Psoas muscle (tissue), 7 donors: ENCODE measurements at regions not wholly inside any gene's neighbourhood (a gene's known extent, or its start where the extent isn't known, plus 50 kb on each side); places are given as distances from the start of the nearest gene placed in this dataset.

Experiments used
- ATAC-seq, 4 donors: fragments of 200-7000 bp; cut with Tn5 transposase; one replicate each; pipeline ENCODE4 v1.9.1; 2020; ENCODE audit warnings: moderate library complexity in 3 of 4, mild to moderate bottlenecking in 2 of 4
- DNase-seq, 2 donors: peaks; one replicate each; pipeline ENCODE4 v3.0.0-alpha.2; 2020
- H3K27ac ChIP-seq: fragments of 200-600 bp; one replicate; pipeline ENCODE4 v1.8.0; 2022
- H3K27me3 ChIP-seq, 3 donors: fragments of 200-600 bp in 1 of 3; one replicate each; pipeline versions ENCODE4 v1.6.1 to v1.8.0; 2013 to 2022; ENCODE audit warnings: low read length in 2 of 3, mild to moderate bottlenecking in 2 of 3, moderate library complexity in 1 of 3; ENCODE audit not compliant: insufficient read depth in 3 of 3
- H3K36me3 ChIP-seq, 2 donors: fragments of 200-600 bp in 1 of 2; one replicate each; pipeline versions ENCODE4 v1.6.1 to v1.8.0; 2013 to 2022; ENCODE audit warnings: low read depth in 1 of 2, mild to moderate bottlenecking in 1 of 2, moderate library complexity in 1 of 2; ENCODE audit not compliant: insufficient read depth in 1 of 2
- H3K4me1 ChIP-seq: fragments of 200-600 bp; one replicate; pipeline ENCODE4 v1.8.0; 2022
- H3K4me3 ChIP-seq: fragments of 200-600 bp; one replicate; pipeline ENCODE4 v1.8.0; 2022; ENCODE audit warnings: mild to moderate bottlenecking
- H3K9me3 ChIP-seq: fragments of 200-600 bp; one replicate; pipeline ENCODE4 v1.8.0; 2022
- CTCF ChIP-seq: fragments of 200-600 bp; IDR thresholded peaks from one replicate; pipeline ENCODE4 v1.8.0; 2022; ENCODE audit warnings: antibody characterized with exemption
- WGBS, 3 donors: extraction: QIAGEN DNeasy Blood & Tissue Kit; methylation state at CpG; one replicate each; pipeline versions ENCODE4 v1.1.6 to v1.1.7; 2013; 5-methylcytosine and 5-hydroxymethylcytosine counted together
- intact Hi-C, 2 donors: fragments of 100-400 bp; cut with DNase I; formaldehyde crosslinking; loops; one replicate each; pipeline versions ENCODE4 v1.11.0 to v1.14.2; 2022
- donor health status: healthy with polysubstance abuse.
- donor health status: DM: no; HTN: no; CAD: no; lungs with moderate emphysema.
- donor health status: Bipolar disorder and iron deficiency.
- donor health status: healthy.
- donor health status: DM: yes; HTN: yes; CAD: no.
- donor health status: DM: no; HTN: no; CAD: no.
- donor health status: DM: yes; HTN: yes; CAD: no.

- Histone ChIP-seq H3K36me3 (no peaks in the 10 kb centered on the region), H3K27me3 (no peaks in the 10 kb centered on the region), H3K9me3 (no peaks in the 10 kb centered on the region), H3K27ac (peak overlapping the region; percentile 98), H3K4me1 (peaks cover 41% of the 10 kb centered on the region), H3K4me3 (no peak overlapping the region)
- intact Hi-C loops: loop anchor here in 1 of 2 donors (10.0 kb wide), 1 partner anchor 101 kb away; no protein-coding TSS in a partner anchor
- WGBS, 3 donors: 46 to 77% (median 46%) methylated on average over 5 of the region's 5 CpGs
- ATAC-seq: no peak
- no peak for TF ChIP-seq CTCF
- DNase-seq: no peak
Measured at GRCh38 chr20:39985271-39985827, 703.7 kb downstream of the MAFB start.

- DNase-seq: no peak
- no peaks in the 10 kb centered on the region for H3K36me3 ChIP-seq
- H3K27ac ChIP-seq: no peak overlapping the region
- no peak overlapping the region for H3K4me3 ChIP-seq
- WGBS, 3 donors: 16 to 24% (median 18%) methylated on average over 1 of the region's 1 CpG
- ATAC-seq: peak in 1 of 4 donors; percentile 22
- no peak for TF ChIP-seq CTCF
- H3K27me3 ChIP-seq: no peaks in the 10 kb centered on the region
- H3K9me3 ChIP-seq: no peaks in the 10 kb centered on the region
- peaks cover 41% of the 10 kb centered on the region for H3K4me1 ChIP-seq
- intact Hi-C loops: loop anchor here in 1 of 2 donors (10.0 kb wide), 1 partner anchor 99 kb away; no protein-coding TSS in a partner anchor
Measured at GRCh38 chr20:39983655-39984054, 705.4 kb downstream of the MAFB start.

GRCh38 chr20:39983183-39983582 lies 705.9 kb downstream of the MAFB start:
- 32 to 50% (median 43%) methylated on average over 2 of the region's 2 CpGs for WGBS, 3 donors
- H3K27me3 ChIP-seq: no peaks in the 10 kb centered on the region
- intact Hi-C loops: loop anchor here in 1 of 2 donors (10.0 kb wide), 1 partner anchor 98 kb away; no protein-coding TSS in a partner anchor
- no peak overlapping the region for H3K27ac ChIP-seq
- H3K36me3 ChIP-seq: no peaks in the 10 kb centered on the region
- no peak for TF ChIP-seq CTCF
- DNase-seq (no peak), ATAC-seq (no peak)
- no peaks in the 10 kb centered on the region for H3K9me3 ChIP-seq
- peaks cover 41% of the 10 kb centered on the region for H3K4me1 ChIP-seq
- H3K4me3 ChIP-seq: no peak overlapping the region

- H3K27me3 ChIP-seq: no peaks in the 10 kb centered on the region
- WGBS, 3 donors: 54 to 76% (median 68%) methylated on average over 6 of the region's 6 CpGs
- peaks cover 9% of the 10 kb centered on the region for H3K9me3 ChIP-seq
- no peak overlapping the region for H3K4me3 ChIP-seq
- H3K4me1 ChIP-seq: no peaks in the 10 kb centered on the region
- DNase-seq: no peak
- ATAC-seq: no peak
- no peak overlapping the region for H3K27ac ChIP-seq
- no peak for TF ChIP-seq CTCF
- intact Hi-C loops: no loop called here
- no peaks in the 10 kb centered on the region for H3K36me3 ChIP-seq
Measured at GRCh38 chr20:39974966-39975501, 714.0 kb downstream of the MAFB start.

- Histone ChIP-seq H3K27ac (no peak overlapping the region), H3K36me3 (no peaks in the 10 kb centered on the region), H3K4me1 (no peaks in the 10 kb centered on the region), H3K27me3 (no peaks in the 10 kb centered on the region), H3K4me3 (no peak overlapping the region), H3K9me3 (peaks cover 12% of the 10 kb centered on the region)
- no peak for TF ChIP-seq CTCF
- ATAC-seq (no peak), DNase-seq (no peak)
- intact Hi-C loops: no loop called here
- WGBS, 3 donors: 89 to 98% (median 91%) methylated on average over 2 of the region's 2 CpGs
Measured at GRCh38 chr20:39968495-39968894, 720.5 kb downstream of the MAFB start.
